OCI-LY3 (cell line): ENCODE measurements at regions not wholly inside any gene's neighbourhood (a gene's known extent, or its start where the extent isn't known, plus 50 kb on each side); places are given as distances from the start of the nearest gene placed in this dataset.

Experiments used
- H2AFZ ChIP-seq: fragments of 200-600, 300-600 bp; shearing (Covaris generic); 2 replicates; pipeline ENCODE4 v1.6.0; 2014; ENCODE audit warnings: antibody characterized with exemption, low read depth, low read length
- H3K27ac ChIP-seq: fragments of 200-600, 300-600 bp; sonication (generic); 2 replicates; pipeline ENCODE4 v1.5.1; 2014; ENCODE audit warnings: mild to moderate bottlenecking, low read length, moderate library complexity, mixed read lengths
- H3K27me3 ChIP-seq: fragments of 200-600, 300-600 bp; sonication (generic); 2 replicates; pipeline ENCODE4 v1.6.1; 2014; ENCODE audit warnings: low read depth, low read length, mixed read lengths
- H3K36me3 ChIP-seq: fragments of 200-600, 300-600 bp; sonication (generic); replicated peaks from 2 replicates; pipeline ENCODE3; 2014; ENCODE audit warnings: low read depth, low read length, mixed read lengths
- H3K4me1 ChIP-seq: fragments of 300-600, 200-600 bp; sonication (generic); 2 replicates; pipeline ENCODE4 v1.6.1; 2014; ENCODE audit warnings: low read length, mixed read lengths
- H3K4me2 ChIP-seq: fragments of 200-600, 300-600 bp; sonication (generic); 2 replicates; pipeline ENCODE4 v1.6.1; 2014; ENCODE audit warnings: low read length, mixed read lengths
- H3K4me3 ChIP-seq: fragments of 300-600, 200-600 bp; sonication (generic); 2 replicates; pipeline ENCODE4 v1.5.1; 2014; ENCODE audit warnings: antibody characterized with exemption, mild to moderate bottlenecking, low read length, moderate library complexity
- H3K79me2 ChIP-seq: fragments of 300-600, 200-600 bp; shearing (Covaris generic); 2 replicates; pipeline ENCODE4 v1.6.1; 2014; ENCODE audit warnings: mild to moderate bottlenecking, low read length, mixed read lengths
- H3K9ac ChIP-seq: fragments of 300-600, 200-600 bp; shearing (Covaris generic); 2 replicates; pipeline ENCODE4 v1.6.0; 2014; ENCODE audit warnings: mild to moderate bottlenecking, low read length, moderate library complexity
- H3K9me3 ChIP-seq: fragments of 200-600, 300-600 bp; shearing (Covaris generic); 2 replicates; pipeline ENCODE4 v1.6.1; 2014; ENCODE audit warnings: low read length, mixed read lengths; ENCODE audit not compliant: insufficient read depth
- H4K20me1 ChIP-seq: fragments of 200-600, 300-600 bp; sonication (generic); 2 replicates; pipeline ENCODE4 v1.6.1; 2016; ENCODE audit warnings: low read length, mixed read lengths; ENCODE audit not compliant: insufficient read depth
- CTCF ChIP-seq: fragments of 200-600, 300-600 bp; sonication (generic); IDR thresholded peaks from 2 replicates; pipeline ENCODE4 v1.5.1; 2014; ENCODE audit warnings: antibody characterized with exemption, low read length, low read depth
- EZH2phosphoT487 ChIP-seq: fragments of 200-600 bp; shearing (Covaris generic); IDR thresholded peaks from 2 replicates; pipeline ENCODE4 v1.6.1; 2018; ENCODE audit warnings: antibody characterized with exemption, mixed run types, low read depth

DNA sequence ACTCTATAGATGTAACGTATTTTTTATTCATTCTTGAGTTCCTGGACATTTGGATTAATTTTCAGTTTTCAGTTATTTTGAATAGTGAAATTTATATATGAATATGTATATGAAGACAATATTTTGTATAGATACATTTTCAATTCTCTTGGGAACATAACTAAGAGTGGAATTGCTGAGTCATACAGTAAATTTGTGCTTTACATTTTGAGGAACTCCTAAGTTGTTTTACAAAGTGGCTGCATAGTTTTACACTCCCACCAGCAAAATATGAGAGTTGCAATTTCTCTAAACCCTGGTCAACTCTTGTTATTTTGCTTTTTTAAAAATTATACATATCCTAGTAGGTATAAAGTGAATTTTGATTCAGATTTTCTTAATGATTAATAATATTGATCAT is 1838.6 kb upstream of the SEL1L start:
- H4K20me1 ChIP-seq: no peaks in the 10 kb centered on the region
- TF ChIP-seq CTCF (no peak), EZH2phosphoT487 (no peak)
- H3K4me2 ChIP-seq: peak overlapping the region; percentile 23; the same call in 1 of the 2 replicates

GRCh38 chr14:83379436-83379835 is 1845.8 kb upstream of the SEL1L start:
- no peak for TF ChIP-seq EZH2phosphoT487
- TF ChIP-seq CTCF: no peak
- H3K9me3 ChIP-seq: peaks cover 4% of the 10 kb centered on the region; the same call in 1 of the 2 replicates
- no peaks in the 10 kb centered on the region for H3K79me2 ChIP-seq
- H3K9ac ChIP-seq: no peak overlapping the region
- no peaks in the 10 kb centered on the region for H3K27me3 ChIP-seq
- H3K4me2 ChIP-seq: no peak overlapping the region
- H4K20me1 ChIP-seq: no peaks in the 10 kb centered on the region
- H3K4me3 ChIP-seq: no peak overlapping the region
- H3K27ac ChIP-seq: no peak overlapping the region
- H3K4me1 ChIP-seq: peaks cover 5% of the 10 kb centered on the region
- no peak overlapping the region for H2AFZ ChIP-seq
- no peaks in the 10 kb centered on the region for H3K36me3 ChIP-seq

More for the DNA sequence above, 1838.6 kb upstream of the SEL1L start:
- no peak overlapping the region for H3K27ac ChIP-seq
- H3K4me3 ChIP-seq: no peak overlapping the region
- peaks cover 16% of the 10 kb centered on the region for H3K4me1 ChIP-seq
- no peaks in the 10 kb centered on the region for H3K27me3 ChIP-seq
- no peaks in the 10 kb centered on the region for H3K79me2 ChIP-seq
- H3K36me3 ChIP-seq: no peaks in the 10 kb centered on the region
- H3K9ac ChIP-seq: no peak overlapping the region
- peaks cover 7% of the 10 kb centered on the region for H3K9me3 ChIP-seq
- H2AFZ ChIP-seq: no peak overlapping the region

GRCh38 chr14:83384253-83384652 is 1850.6 kb upstream of the SEL1L start:
- no peaks in the 10 kb centered on the region for H3K36me3 ChIP-seq
- no peaks in the 10 kb centered on the region for H3K27me3 ChIP-seq
- H4K20me1 ChIP-seq: no peaks in the 10 kb centered on the region
- H3K9ac ChIP-seq: no peak overlapping the region
- H3K9me3 ChIP-seq: no peaks in the 10 kb centered on the region
- H2AFZ ChIP-seq: no peak overlapping the region
- TF ChIP-seq EZH2phosphoT487 (no peak), CTCF (no peak)
- H3K79me2 ChIP-seq: no peaks in the 10 kb centered on the region
- no peak overlapping the region for H3K4me3 ChIP-seq
- H3K4me1 ChIP-seq: peaks cover 7% of the 10 kb centered on the region
- no peak overlapping the region for H3K27ac ChIP-seq
- H3K4me2 ChIP-seq: no peak overlapping the region

DNA sequence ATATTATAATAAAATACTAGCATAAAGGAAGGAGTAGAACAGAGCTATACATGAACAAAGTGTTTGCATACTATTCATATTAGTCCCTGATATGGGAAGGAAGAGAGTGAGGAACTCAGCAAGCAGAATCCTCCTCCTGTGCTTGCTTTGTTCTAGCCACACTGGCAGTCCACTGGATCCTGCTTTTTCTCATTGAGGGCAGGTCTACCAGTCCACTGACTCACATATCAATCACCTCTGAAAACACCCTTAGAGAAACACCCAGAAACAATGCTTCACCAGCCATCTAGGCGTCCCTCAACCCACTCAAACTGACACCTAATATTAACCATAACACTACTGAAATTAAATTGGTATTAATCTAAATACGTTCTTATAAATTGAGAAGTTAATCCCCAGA is 1861.7 kb upstream of the SEL1L start:
- Histone ChIP-seq H3K4me2 (no peak overlapping the region), H3K36me3 (no peaks in the 10 kb centered on the region), H2AFZ (no peak overlapping the region), H3K27ac (no peak overlapping the region), H3K27me3 (no peaks in the 10 kb centered on the region), H3K9ac (no peak overlapping the region), H4K20me1 (no peaks in the 10 kb centered on the region), H3K9me3 (no peaks in the 10 kb centered on the region), H3K79me2 (no peaks in the 10 kb centered on the region), H3K4me3 (no peak overlapping the region), H3K4me1 (no peaks in the 10 kb centered on the region)
- no peak for TF ChIP-seq CTCF
- TF ChIP-seq EZH2phosphoT487: no peak
